GM10266 (cell line): ENCODE measurements at regions not wholly inside any gene's neighbourhood (a gene's known extent, or its start where the extent isn't known, plus 50 kb on each side); places are given as distances from the start of the nearest gene placed in this dataset.

Experiments
- DNase-seq: peaks from one replicate; pipeline ENCODE4 v3.0.0; 2012; ENCODE audit errors: extremely low spot score
- CTCF ChIP-seq: IDR thresholded peaks from 2 replicates; pipeline ENCODE4 v1.5.1; 2012; ENCODE audit warnings: mild to moderate bottlenecking, low read depth; ENCODE audit not compliant: control insufficient read depth, insufficient read depth; ENCODE audit errors: missing control alignments

GRCh38 chr1:4932311-4933030, 278.1 kb downstream of the AJAP1 start:
- no peak for TF ChIP-seq CTCF
- DNase-seq, result no peak

- no peak for DNase-seq
- TF ChIP-seq CTCF, result no peak
Observed at GRCh38 chr1:4931486-4931885, 277.1 kb downstream of the AJAP1 start.

GRCh38 chr1:4928186-4928585, 273.8 kb downstream of the AJAP1 start:
- no peak for TF ChIP-seq CTCF
- no peak for DNase-seq

- no peak for DNase-seq
- TF ChIP-seq CTCF, result no peak
Observed at GRCh38 chr1:4924356-4924755, 269.9 kb downstream of the AJAP1 start.

GRCh38 chr1:4916610-4917009, 262.2 kb downstream of the AJAP1 start:
- TF ChIP-seq CTCF, result no peak
- no peak for DNase-seq

- TF ChIP-seq CTCF, result no peak
- no peak for DNase-seq
Observed at GRCh38 chr1:4915154-4915553, 260.7 kb downstream of the AJAP1 start.

GRCh38 chr1:4908486-4908885, 254.1 kb downstream of the AJAP1 start:
- no peak for TF ChIP-seq CTCF
- no peak for DNase-seq
